HCT116 (cell line): ENCODE measurements at regions not wholly inside any gene's neighbourhood (a gene's known extent, or its start where the extent isn't known, plus 50 kb on each side); places are given as distances from the start of the nearest gene placed in this dataset.

Source experiments
- ATAC-seq: fragments of 200-7000 bp; cut with Tn5 transposase; 2 replicates; pipeline ENCODE4 v1.9.1; 2020; ENCODE audit warnings: mild to moderate bottlenecking, moderate library complexity
- BruUV-seq: library from RNA; stranded (reverse); fragments of 400-500 nt; replicated peaks from 2 replicates; lab custom pipeline; 2021; lab: Mats Ljungman, UMichigan
- CTCF ChIA-PET: fragments of 300-600 bp; sonication (Branson Sonifier 250); formaldehyde crosslinking; loops from one replicate; lab custom pipeline; 2021; ENCODE audit warnings: antibody characterized with exemption; lab: Charles Lee
- POLR2A ChIA-PET: fragments of 300-600, 350-600 bp; sonication (Branson Sonifier 250); formaldehyde crosslinking; loops from one replicate; lab custom pipeline; 2021; ENCODE audit warnings: antibody characterized with exemption; lab: Charles Lee
- RAD21 ChIA-PET, 2 experiments: fragments of 300-600 bp; sonication (Branson Sonifier 250); formaldehyde crosslinking; loops; one replicate each; lab custom pipeline; 2023; ENCODE audit warnings: low total read pairs in 2 of 2; ENCODE audit not compliant: uncharacterized antibody in 2 of 2, unreplicated experiment in 2 of 2, low non-redundant PET in 1 of 2; lab: Charles Lee
- DNase-seq: peaks from one replicate; pipeline ENCODE4 v3.0.0-alpha.2; 2010; ENCODE audit warnings: low read depth, low spot score
- H2AFZ ChIP-seq: fragments of 200-600 bp; shearing (Covaris generic), sonication (generic); 2 replicates; pipeline ENCODE4 v1.6.1; 2017; ENCODE audit warnings: low read depth, mixed run types, mixed read lengths, antibody characterized with exemption, low read length; ENCODE audit not compliant: poor library complexity, severe bottlenecking
- H3K27ac ChIP-seq: 2 replicates; pipeline ENCODE4 v1.5.1; 2012; ENCODE audit warnings: low read depth, low read length
- H3K27me3 ChIP-seq: fragments of 200-600 bp; sonication (generic); 2 replicates; pipeline ENCODE4 v1.6.1; 2016; ENCODE audit warnings: mixed run types, low read length, mixed read lengths; ENCODE audit not compliant: insufficient read depth
- H3K36me3 ChIP-seq, 2 experiments: fragments of 200-500 bp in 1 of 2; fragments of 200-600 bp in 1 of 2; sonication (Bioruptor generic) in 1 of 2; sonication (generic) in 1 of 2; 2 replicates each; pipeline versions ENCODE4 v1.5.1 to v1.6.1; 2014 to 2016; ENCODE audit warnings: low read length in 2 of 2, inconsistent platforms in 1 of 2, mixed read lengths in 1 of 2, mixed run types in 1 of 2; ENCODE audit not compliant: insufficient read depth in 2 of 2, control insufficient read depth in 1 of 2
- H3K4me1 ChIP-seq, 2 experiments: fragments of 200-600 bp in 1 of 2; sonication (generic) in 1 of 2; 2 replicates each; pipeline versions ENCODE4 v1.5.1 to v1.6.1; 2012 to 2017; ENCODE audit warnings: low read length in 2 of 2, inconsistent platforms in 1 of 2, mild to moderate bottlenecking in 1 of 2, mixed read lengths in 1 of 2, mixed run types in 1 of 2, moderate library complexity in 1 of 2; ENCODE audit not compliant: insufficient read depth in 2 of 2, control insufficient read depth in 1 of 2
- H3K4me2 ChIP-seq: fragments of 200-600 bp; sonication (generic); 2 replicates; pipeline ENCODE4 v1.6.1; 2017; ENCODE audit warnings: mixed run types, low read length, mixed read lengths
- H3K4me3 ChIP-seq, 2 experiments: fragments of 200-600 bp in 1 of 2; sonication (generic) in 1 of 2; replicated peaks in 1 of 2; 2 replicates each; pipeline ENCODE4 v1.5.1; 2011 to 2016; ENCODE audit warnings: low read length in 2 of 2, control low read depth in 1 of 2, low read depth in 1 of 2, mild to moderate bottlenecking in 1 of 2, mixed read lengths in 1 of 2, mixed run types in 1 of 2
- H3K79me2 ChIP-seq: fragments of 200-600 bp; sonication (generic); 2 replicates; pipeline ENCODE4 v1.6.1; 2017; ENCODE audit warnings: mild to moderate bottlenecking, mixed run types, low read length, moderate library complexity, mixed read lengths; ENCODE audit not compliant: insufficient read depth
- H3K9ac ChIP-seq: fragments of 200-600 bp; sonication (generic); 2 replicates; pipeline ENCODE4 v1.6.1; 2016; ENCODE audit warnings: low read length, mixed read lengths
- H3K9me2 ChIP-seq: fragments of 200-600 bp; sonication (generic), shearing (Covaris generic); 2 replicates; pipeline ENCODE4 v1.6.1; 2017; ENCODE audit warnings: mixed run types, mild to moderate bottlenecking, moderate library complexity; ENCODE audit not compliant: insufficient read depth
- H3K9me3 ChIP-seq, 2 experiments: fragments of 200-500 bp in 1 of 2; fragments of 200-600 bp in 1 of 2; sonication (Bioruptor generic) in 1 of 2; sonication (generic) in 1 of 2; 2 replicates each; pipeline ENCODE4 v1.6.1; 2014 to 2017; ENCODE audit warnings: low read length in 2 of 2, mixed read lengths in 2 of 2, inconsistent platforms in 1 of 2, low read depth in 1 of 2, mild to moderate bottlenecking in 1 of 2, mixed run types in 1 of 2, moderate library complexity in 1 of 2; ENCODE audit not compliant: control insufficient read depth in 1 of 2, insufficient read depth in 1 of 2
- H4K20me1 ChIP-seq: fragments of 200-600 bp; sonication (generic), shearing (Covaris generic); 2 replicates; pipeline ENCODE4 v1.6.1; 2017; ENCODE audit warnings: mixed run types, mild to moderate bottlenecking, moderate library complexity; ENCODE audit not compliant: insufficient read depth
- CEBPB ChIP-seq: IDR thresholded peaks from 2 replicates; pipeline ENCODE4 v1.6.1; 2012; ENCODE audit warnings: low read depth
- CTCF ChIP-seq, 3 experiments: fragments of 200-600 bp in 1 of 3; sonication (generic) in 1 of 3; IDR thresholded peaks in 2 of 3; conservative IDR thresholded peaks in 1 of 3; 2 replicates each; pipeline ENCODE4 v1.5.1; 2012 to 2017; ENCODE audit warnings: low read depth in 2 of 3, low read length in 2 of 3, antibody characterized with exemption in 1 of 3, borderline replicate concordance in 1 of 3, control low read depth in 1 of 3, mild to moderate bottlenecking in 1 of 3, mixed read lengths in 1 of 3, mixed run types in 1 of 3, moderate library complexity in 1 of 3; ENCODE audit not compliant: insufficient read depth in 1 of 3
- ELF1 ChIP-seq: IDR thresholded peaks from 2 replicates; pipeline ENCODE4 v1.6.1; 2012; ENCODE audit warnings: low read depth, borderline replicate concordance
- EZH2 ChIP-seq: fragments of 200-600 bp; sonication (generic); IDR thresholded peaks from 2 replicates; pipeline ENCODE4 v1.6.1; 2017; ENCODE audit warnings: antibody characterized with exemption, mixed run types
- EZH2phosphoT487 ChIP-seq: fragments of 200-600 bp; IDR thresholded peaks from 2 replicates; pipeline ENCODE4 v1.6.1; 2018; ENCODE audit warnings: antibody characterized with exemption, borderline replicate concordance
- JUND ChIP-seq: IDR thresholded peaks from 2 replicates; pipeline ENCODE4 v1.6.1; 2012
- POLR2A ChIP-seq: IDR thresholded peaks from 2 replicates; pipeline ENCODE4 v1.7.0; 2011; ENCODE audit warnings: borderline replicate concordance; ENCODE audit not compliant: insufficient read depth, insufficient read length; ENCODE audit errors: extremely low read depth
- POLR2AphosphoS5 ChIP-seq: IDR thresholded peaks from 2 replicates; pipeline ENCODE4 v1.6.1; 2011; ENCODE audit warnings: mild to moderate bottlenecking, low read depth, low read length, moderate library complexity
- SIN3A ChIP-seq: IDR thresholded peaks from 2 replicates; pipeline ENCODE4 v1.6.1; 2012; ENCODE audit warnings: low read depth
- SP1 ChIP-seq: IDR thresholded peaks from 2 replicates; pipeline ENCODE4 v1.6.1; 2012; ENCODE audit warnings: low read depth
- SRF ChIP-seq: IDR thresholded peaks from 2 replicates; pipeline ENCODE4 v1.6.1; 2012; ENCODE audit warnings: low read depth
- TCF7L2 ChIP-seq: IDR thresholded peaks from 2 replicates; pipeline ENCODE4 v1.7.0; 2011; ENCODE audit warnings: borderline replicate concordance, inconsistent platforms; ENCODE audit not compliant: insufficient read depth, insufficient read length; ENCODE audit errors: extremely low read depth
- YY1 ChIP-seq: IDR thresholded peaks from 2 replicates; pipeline ENCODE4 v1.6.1; 2011; ENCODE audit warnings: low read length, low read depth, moderate library complexity, mild to moderate bottlenecking; ENCODE audit not compliant: insufficient replicate concordance; ENCODE audit errors: extremely low read depth
- ZFX ChIP-seq: fragments of 450-650 bp; IDR thresholded peaks from 2 replicates; pipeline ENCODE4 v1.6.1; 2017
- ZNF274 ChIP-seq: fragments of 200-500 bp; sonication (Bioruptor generic); IDR thresholded peaks from 2 replicates; pipeline ENCODE4 v1.6.1; 2014; ENCODE audit warnings: mild to moderate bottlenecking, low read depth, low read length, inconsistent platforms
- intact Hi-C: fragments of 100-400 bp; cut with micrococcal nuclease; formaldehyde crosslinking; loops from 2 replicates; pipeline ENCODE4 v1.10.0; 2022
- TF ChIP-seq, protein P1 (sequence below): IDR thresholded peaks from 2 replicates; pipeline ENCODE4 v1.6.1; 2012
- TF ChIP-seq, protein P2 (sequence below): IDR thresholded peaks from 2 replicates; pipeline ENCODE4 v1.6.1; 2012
- TF ChIP-seq, protein P3 (sequence below): IDR thresholded peaks from 2 replicates; pipeline ENCODE4 v1.6.1; 2011; ENCODE audit warnings: mild to moderate bottlenecking, low read length, moderate library complexity; ENCODE audit not compliant: insufficient replicate concordance; ENCODE audit errors: extremely low read depth
- TF ChIP-seq, protein P4 (sequence below): IDR thresholded peaks from 2 replicates; pipeline ENCODE4 v1.6.1; 2012; ENCODE audit warnings: low read depth

DNA sequence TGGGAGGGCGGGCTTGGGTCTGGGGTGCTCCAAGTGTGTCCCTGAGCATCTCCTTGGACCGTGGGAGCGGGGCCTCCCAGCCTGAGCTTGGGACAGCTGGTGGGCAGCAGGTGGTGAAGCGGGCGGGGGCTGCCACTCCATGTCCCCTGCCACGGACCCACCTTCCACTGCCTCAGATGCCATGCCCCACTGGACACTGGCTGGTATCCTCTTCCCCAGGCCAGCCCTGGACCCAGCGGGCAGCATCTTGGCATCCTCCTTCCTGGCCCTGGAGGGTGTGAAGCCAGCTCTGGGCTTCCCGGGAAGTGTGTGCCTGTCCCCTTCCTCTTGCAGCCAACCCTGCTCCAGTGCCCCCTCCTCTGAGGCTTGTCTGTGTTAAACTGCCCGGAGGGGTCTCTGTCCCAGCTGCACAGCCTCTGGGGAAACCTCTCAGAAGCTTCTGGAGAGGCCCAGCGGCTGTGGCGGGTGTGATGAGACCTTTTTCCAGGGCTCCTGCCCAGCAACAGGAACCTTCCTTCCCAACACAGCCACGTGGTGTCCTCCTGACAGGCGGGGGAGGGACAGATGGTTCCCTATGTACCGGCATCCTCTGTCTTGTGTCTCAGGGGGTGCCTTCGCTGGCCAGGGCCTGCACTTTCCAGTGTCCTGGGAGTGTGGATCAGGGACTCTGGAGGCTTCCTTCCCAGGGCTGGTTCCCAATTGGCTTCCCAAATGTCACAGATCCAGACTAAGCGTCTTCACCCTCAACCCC is 81.6 kb upstream of the DISP3 start:
- ATAC-seq (no peak; the same call in 1 of the 2 replicates), DNase-seq (no peak)
- Histone ChIP-seq H3K4me2 (no peak overlapping the region), H4K20me1 (no peaks in the 10 kb centered on the region), H3K4me3 (no peak overlapping the region), H3K27me3 (peaks cover 12% of the 10 kb centered on the region; the same call in 1 of the 2 replicates), H3K36me3 (no peaks in the 10 kb centered on the region), H3K9me3 (no peaks in the 10 kb centered on the region), H3K9me2 (no peaks in the 10 kb centered on the region), H3K4me1 (no peaks in the 10 kb centered on the region), H2AFZ (no peak overlapping the region), H3K27ac (no peak overlapping the region), H3K79me2 (no peaks in the 10 kb centered on the region), H3K9ac (no peak overlapping the region)
- no TSS peak for BruUV-seq
- ChIA-PET POLR2A (no interaction called here), RAD21 (no interaction called here), CTCF (no interaction called here)
- TF ChIP-seq POLR2A: no peak
- TF ChIP-seq ELF1: no peak
- no peak for TF ChIP-seq POLR2AphosphoS5
- no peak for TF ChIP-seq JUND
- TF ChIP-seq EZH2phosphoT487: no peak
- TF ChIP-seq SP1: no peak
- no peak for TF ChIP-seq CTCF (IDR thresholded peaks at IDR 0.05 in 2 of 3, conservative IDR thresholded peaks at IDR 0.05 in 1 of 3; ENCODE audit: borderline replicate concordance in 1 of 3, insufficient read depth in 1 of 3, low read depth in 2 of 3, low read length in 2 of 3)
- TF ChIP-seq, protein P1, sequence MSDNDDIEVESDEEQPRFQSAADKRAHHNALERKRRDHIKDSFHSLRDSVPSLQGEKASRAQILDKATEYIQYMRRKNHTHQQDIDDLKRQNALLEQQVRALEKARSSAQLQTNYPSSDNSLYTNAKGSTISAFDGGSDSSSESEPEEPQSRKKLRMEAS: no peak
- TF ChIP-seq, protein P2, sequence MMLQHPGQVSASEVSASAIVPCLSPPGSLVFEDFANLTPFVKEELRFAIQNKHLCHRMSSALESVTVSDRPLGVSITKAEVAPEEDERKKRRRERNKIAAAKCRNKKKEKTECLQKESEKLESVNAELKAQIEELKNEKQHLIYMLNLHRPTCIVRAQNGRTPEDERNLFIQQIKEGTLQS: no peak
- TF ChIP-seq CEBPB: no peak
- TF ChIP-seq SIN3A: no peak
- no peak for TF ChIP-seq EZH2
- TF ChIP-seq YY1: no peak
- TF ChIP-seq, protein P3, sequence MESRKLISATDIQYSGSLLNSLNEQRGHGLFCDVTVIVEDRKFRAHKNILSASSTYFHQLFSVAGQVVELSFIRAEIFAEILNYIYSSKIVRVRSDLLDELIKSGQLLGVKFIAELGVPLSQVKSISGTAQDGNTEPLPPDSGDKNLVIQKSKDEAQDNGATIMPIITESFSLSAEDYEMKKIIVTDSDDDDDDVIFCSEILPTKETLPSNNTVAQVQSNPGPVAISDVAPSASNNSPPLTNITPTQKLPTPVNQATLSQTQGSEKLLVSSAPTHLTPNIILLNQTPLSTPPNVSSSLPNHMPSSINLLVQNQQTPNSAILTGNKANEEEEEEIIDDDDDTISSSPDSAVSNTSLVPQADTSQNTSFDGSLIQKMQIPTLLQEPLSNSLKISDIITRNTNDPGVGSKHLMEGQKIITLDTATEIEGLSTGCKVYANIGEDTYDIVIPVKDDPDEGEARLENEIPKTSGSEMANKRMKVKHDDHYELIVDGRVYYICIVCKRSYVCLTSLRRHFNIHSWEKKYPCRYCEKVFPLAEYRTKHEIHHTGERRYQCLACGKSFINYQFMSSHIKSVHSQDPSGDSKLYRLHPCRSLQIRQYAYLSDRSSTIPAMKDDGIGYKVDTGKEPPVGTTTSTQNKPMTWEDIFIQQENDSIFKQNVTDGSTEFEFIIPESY: no peak
- no peak for TF ChIP-seq TCF7L2
- no peak for TF ChIP-seq SRF
- no peak for TF ChIP-seq ZFX
- TF ChIP-seq, protein P4, sequence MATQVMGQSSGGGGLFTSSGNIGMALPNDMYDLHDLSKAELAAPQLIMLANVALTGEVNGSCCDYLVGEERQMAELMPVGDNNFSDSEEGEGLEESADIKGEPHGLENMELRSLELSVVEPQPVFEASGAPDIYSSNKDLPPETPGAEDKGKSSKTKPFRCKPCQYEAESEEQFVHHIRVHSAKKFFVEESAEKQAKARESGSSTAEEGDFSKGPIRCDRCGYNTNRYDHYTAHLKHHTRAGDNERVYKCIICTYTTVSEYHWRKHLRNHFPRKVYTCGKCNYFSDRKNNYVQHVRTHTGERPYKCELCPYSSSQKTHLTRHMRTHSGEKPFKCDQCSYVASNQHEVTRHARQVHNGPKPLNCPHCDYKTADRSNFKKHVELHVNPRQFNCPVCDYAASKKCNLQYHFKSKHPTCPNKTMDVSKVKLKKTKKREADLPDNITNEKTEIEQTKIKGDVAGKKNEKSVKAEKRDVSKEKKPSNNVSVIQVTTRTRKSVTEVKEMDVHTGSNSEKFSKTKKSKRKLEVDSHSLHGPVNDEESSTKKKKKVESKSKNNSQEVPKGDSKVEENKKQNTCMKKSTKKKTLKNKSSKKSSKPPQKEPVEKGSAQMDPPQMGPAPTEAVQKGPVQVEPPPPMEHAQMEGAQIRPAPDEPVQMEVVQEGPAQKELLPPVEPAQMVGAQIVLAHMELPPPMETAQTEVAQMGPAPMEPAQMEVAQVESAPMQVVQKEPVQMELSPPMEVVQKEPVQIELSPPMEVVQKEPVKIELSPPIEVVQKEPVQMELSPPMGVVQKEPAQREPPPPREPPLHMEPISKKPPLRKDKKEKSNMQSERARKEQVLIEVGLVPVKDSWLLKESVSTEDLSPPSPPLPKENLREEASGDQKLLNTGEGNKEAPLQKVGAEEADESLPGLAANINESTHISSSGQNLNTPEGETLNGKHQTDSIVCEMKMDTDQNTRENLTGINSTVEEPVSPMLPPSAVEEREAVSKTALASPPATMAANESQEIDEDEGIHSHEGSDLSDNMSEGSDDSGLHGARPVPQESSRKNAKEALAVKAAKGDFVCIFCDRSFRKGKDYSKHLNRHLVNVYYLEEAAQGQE: no peak
- TF ChIP-seq ZNF274: no peak
- intact Hi-C loops: no loop called here
